B cell (primary cell): ENCODE measurements at regions not wholly inside any gene's neighbourhood (a gene's known extent, or its start where the extent isn't known, plus 50 kb on each side); places are given as distances from the start of the nearest gene placed in this dataset.
"Not testable (repeated sequence)": the region's sequence is repeated elsewhere in the genome, so short reads cannot be mapped to it uniquely, and the experiment has no call there.

Experiments
- ATAC-seq: fragments of 200-7000 bp; cut with Tn5 transposase; one replicate; pipeline ENCODE4 v1.10.0; 2021; ENCODE audit warnings: low read depth, mild to moderate bottlenecking, moderate number of reproducible peaks, moderate library complexity
- CTCF ChIA-PET: fragments of 350-600 bp; sonication (Branson Sonifier 250); formaldehyde crosslinking; loops from one replicate; lab custom pipeline; 2021; ENCODE audit warnings: antibody characterized with exemption, inconsistent platforms; lab: Charles Lee
- POLR2A ChIA-PET: fragments of 350-600 bp; sonication (Branson Sonifier 250); formaldehyde crosslinking; loops from one replicate; lab custom pipeline; 2021; ENCODE audit warnings: antibody characterized with exemption; lab: Charles Lee
- DNase-seq: peaks from one replicate; pipeline ENCODE4 v3.0.0; 2013
- H2AFZ ChIP-seq: 2 replicates; pipeline ENCODE4 v1.6.1; 2012; ENCODE audit warnings: mild to moderate bottlenecking, low read depth, low read length; ENCODE audit not compliant: insufficient read depth, poor library complexity, severe bottlenecking
- H3K27ac ChIP-seq, 2 donors: 1 replicate in 1 of 2; 2 replicates in 1 of 2; pipeline ENCODE4 v1.5.1; 2012 to 2013; ENCODE audit warnings: low read length in 2 of 2, mild to moderate bottlenecking in 2 of 2, moderate library complexity in 1 of 2
- H3K27me3 ChIP-seq, 4 experiments: fragments of 200-600 bp in 1 of 4; sonication (generic) in 1 of 4; replicated peaks in 1 of 4; 1 replicate in 2 of 4; 2 replicates in 2 of 4; pipeline versions ENCODE4 v1.6.1 to v1.7.0; 2013 to 2016; ENCODE audit warnings: low read length in 3 of 4, mild to moderate bottlenecking in 2 of 4, mixed read lengths in 1 of 4, moderate library complexity in 1 of 4; ENCODE audit not compliant: insufficient read depth in 4 of 4, control insufficient read depth in 3 of 4; ENCODE audit errors: control extremely low read depth in 1 of 4
- H3K36me3 ChIP-seq, 2 experiments: replicated peaks in 1 of 2; 1 replicate in 1 of 2; 2 replicates in 1 of 2; pipeline versions ENCODE4 v1.6.1 to v1.7.1; 2013; ENCODE audit warnings: low read length in 1 of 2; ENCODE audit not compliant: insufficient read depth in 2 of 2, control insufficient read depth in 1 of 2; ENCODE audit errors: control extremely low read depth in 1 of 2, extremely low read depth in 1 of 2
- H3K4me1 ChIP-seq, 2 donors: fragments of 200-600 bp in 1 of 2; sonication (generic) in 1 of 2; 1 replicate in 1 of 2; 2 replicates in 1 of 2; pipeline versions ENCODE4 v1.5.1 to v1.6.1; 2013 to 2017; ENCODE audit warnings: low read length in 2 of 2; ENCODE audit not compliant: control insufficient read depth in 2 of 2, insufficient read depth in 2 of 2
- H3K4me2 ChIP-seq: replicated peaks from 2 replicates; pipeline ENCODE3; 2012; ENCODE audit warnings: mild to moderate bottlenecking, low read depth, low read length; ENCODE audit not compliant: poor library complexity, severe bottlenecking
- H3K4me3 ChIP-seq, 5 experiments: fragments of 200-600 bp in 1 of 5; sonication (generic) in 1 of 5; 1 replicate in 3 of 5; 2 replicates in 2 of 5; pipeline versions ENCODE4 v1.5.1 to v1.7.0; 2011 to 2016; ENCODE audit warnings: low read length in 4 of 5, mild to moderate bottlenecking in 4 of 5, low read depth in 2 of 5, control low read depth in 1 of 5, moderate library complexity in 1 of 5; ENCODE audit not compliant: insufficient read depth in 1 of 5; ENCODE audit errors: control extremely low read depth in 1 of 5, extremely low read depth in 1 of 5
- H3K79me2 ChIP-seq: fragments of 200-600 bp; sonication (generic); one replicate; pipeline ENCODE4 v1.6.0; 2016; ENCODE audit warnings: low read length; ENCODE audit not compliant: control insufficient read depth, insufficient read depth
- H3K9ac ChIP-seq: fragments of 200-600 bp; sonication (generic); 2 replicates; pipeline ENCODE4 v1.6.1; 2017; ENCODE audit warnings: mild to moderate bottlenecking, low read length, moderate library complexity
- H3K9me3 ChIP-seq, 3 donors: one replicate each; pipeline versions ENCODE4 v1.6.1 to v1.7.1; 2013; ENCODE audit warnings: low read length in 2 of 3; ENCODE audit not compliant: control insufficient read depth in 2 of 3, insufficient read depth in 1 of 3; ENCODE audit errors: control extremely low read depth in 1 of 3
- H4K20me1 ChIP-seq: 2 replicates; pipeline ENCODE4 v1.6.0; 2012; ENCODE audit warnings: mild to moderate bottlenecking, low read length; ENCODE audit not compliant: insufficient read depth, control insufficient read depth, poor library complexity, severe bottlenecking
- H3K27ac Mint-ChIP-seq: one replicate; pipeline ENCODE4 v1.8.0; 2021; ENCODE audit warnings: mixed read lengths
- H3K27me3 Mint-ChIP-seq: one replicate; pipeline ENCODE4 v1.8.0; 2021; ENCODE audit warnings: mixed read lengths
- H3K4me1 Mint-ChIP-seq: one replicate; pipeline ENCODE4 v1.8.0; 2021; ENCODE audit warnings: mixed read lengths
- H3K4me3 Mint-ChIP-seq: one replicate; pipeline ENCODE4 v1.8.0; 2021; ENCODE audit warnings: mixed read lengths
- H3K9me3 Mint-ChIP-seq: one replicate; pipeline ENCODE4 v1.8.0; 2022; ENCODE audit warnings: mixed read lengths; ENCODE audit not compliant: insufficient read depth
- CTCF ChIP-seq: fragments of 200-600 bp; IDR thresholded peaks from one replicate; pipeline ENCODE4 v1.8.0; 2022; ENCODE audit warnings: antibody characterized with exemption, mild to moderate bottlenecking
- EZH2 ChIP-seq: IDR thresholded peaks from 2 replicates; pipeline ENCODE4 v1.6.1; 2012; ENCODE audit warnings: borderline replicate concordance, low read depth, mild to moderate bottlenecking, moderate library complexity, low read length; ENCODE audit not compliant: insufficient read depth, poor library complexity, severe bottlenecking
- WGBS: methylation state at CpG from one replicate; pipeline ENCODE4 v1.1.5; 2013; ENCODE audit warnings: missing lambda C conversion rate; ENCODE audit not compliant: insufficient coverage; 5-methylcytosine and 5-hydroxymethylcytosine counted together
- intact Hi-C: fragments of 100-400 bp; cut with micrococcal nuclease; formaldehyde crosslinking; loops from one replicate; pipeline ENCODE4 v1.10.0; 2022

- no peaks in the 10 kb centered on the region for H3K36me3 ChIP-seq
- intact Hi-C loops = no loop called here
- H3K79me2 ChIP-seq = no peaks in the 10 kb centered on the region
- no peak overlapping the region for H2AFZ ChIP-seq
- Mint-ChIP-seq H3K4me1 (no peaks in the 10 kb centered on the region), H3K9me3 (no peaks in the 10 kb centered on the region), H3K27me3 (peaks cover 4% of the 10 kb centered on the region), H3K27ac (no peak overlapping the region), H3K4me3 (no peak overlapping the region)
- H3K9ac ChIP-seq = no peak overlapping the region
- ChIA-PET CTCF (interaction anchor here (1.3 kb wide), 1 partner anchor 8 kb away, joined by 3 read pairs; no protein-coding TSS in a partner anchor), POLR2A (no interaction called here)
- TF ChIP-seq CTCF (no peak), EZH2 (no peak)
- H3K27ac ChIP-seq = no peak overlapping the region
- H3K4me1 ChIP-seq = no peaks in the 10 kb centered on the region
- H3K4me3 ChIP-seq = no peak overlapping the region
- ATAC-seq (no peak), DNase-seq (no peak)
- no peaks in the 10 kb centered on the region for H4K20me1 ChIP-seq
- H3K4me2 ChIP-seq = no peak overlapping the region
- H3K27me3 ChIP-seq = no peaks in the 10 kb centered on the region
- H3K9me3 ChIP-seq = no peaks in the 10 kb centered on the region
These were observed 517.3 kb downstream of the DIPK2A start for GRCh38 chr3:144488927-144489326.

GRCh38 chr3:144491333-144491732, 519.7 kb downstream of the DIPK2A start:
- TF ChIP-seq CTCF (no peak), EZH2 (no peak)
- no peaks in the 10 kb centered on the region for H3K4me1 Mint-ChIP-seq
- POLR2A ChIA-PET = no interaction called here

GRCh38 chr3:144494651-144495050, 523.0 kb downstream of the DIPK2A start:
- not testable (repeated sequence) for H3K4me3 Mint-ChIP-seq
- WGBS = 91% methylated on average over 12 of the region's 20 CpGs

More at GRCh38 chr3:144491333-144491732, 519.7 kb downstream of the DIPK2A start:
- H3K4me3 Mint-ChIP-seq = no peak overlapping the region
- Histone ChIP-seq H3K9me3 (no peaks in the 10 kb centered on the region), H3K79me2 (no peaks in the 10 kb centered on the region), H3K27me3 (no peaks in the 10 kb centered on the region), H2AFZ (no peak overlapping the region), H3K4me3 (no peak overlapping the region), H3K27ac (no peak overlapping the region), H3K4me1 (no peaks in the 10 kb centered on the region), H3K9ac (no peak overlapping the region), H3K4me2 (no peak overlapping the region), H3K36me3 (no peaks in the 10 kb centered on the region), H4K20me1 (no peaks in the 10 kb centered on the region)
- no peak overlapping the region for H3K27ac Mint-ChIP-seq
- H3K27me3 Mint-ChIP-seq = peaks cover 4% of the 10 kb centered on the region
- ATAC-seq = no peak
- intact Hi-C loops = no loop called here
- DNase-seq = no peak
- H3K9me3 Mint-ChIP-seq = no peaks in the 10 kb centered on the region
- CTCF ChIA-PET = no interaction called here

More at GRCh38 chr3:144494651-144495050, 523.0 kb downstream of the DIPK2A start:
- H3K4me3 ChIP-seq, H3K36me3 ChIP-seq, H3K4me2 ChIP-seq, H3K27me3 Mint-ChIP-seq, intact Hi-C loops, H3K27ac ChIP-seq, H3K9me3 Mint-ChIP-seq, H3K9ac ChIP-seq, H3K27me3 ChIP-seq, H4K20me1 ChIP-seq, H3K9me3 ChIP-seq, ATAC-seq, H2AFZ ChIP-seq, H3K4me1 ChIP-seq, H3K27ac Mint-ChIP-seq, H3K4me1 Mint-ChIP-seq, CTCF ChIA-PET, H3K79me2 ChIP-seq, POLR2A ChIA-PET, DNase-seq: not testable (repeated sequence)
